GM12878 (cell line): ENCODE measurements at regions not wholly inside any gene's neighbourhood (a gene's known extent, or its start where the extent isn't known, plus 50 kb on each side); places are given as distances from the start of the nearest gene placed in this dataset.

ENCODE experiments used
- ATAC-seq: fragments of 200-7000 bp; cut with Tn5 transposase; 3 replicates; pipeline ENCODE4 v1.9.1; 2020; ENCODE audit warnings: mild to moderate bottlenecking, moderate library complexity
- BruUV-seq: library from RNA; stranded (reverse); fragments of 400-500 nt; replicated peaks from 2 replicates; lab custom pipeline; 2021; lab: Mats Ljungman, UMichigan
- CTCF ChIA-PET: fragments of 300-600 bp; sonication (Branson Sonifier 250); formaldehyde crosslinking; extraction: SDS; loops from one replicate; lab custom pipeline; 2021; ENCODE audit warnings: inconsistent platforms; lab: Yijun Ruan, JAX
- POLR2A ChIA-PET: fragments of 350-600 bp; formaldehyde crosslinking; extraction: SDS; loops from one replicate; lab custom pipeline; 2021; ENCODE audit warnings: inconsistent platforms; lab: Charles Lee
- RAD21 ChIA-PET: fragments of 300-600 bp; sonication (Branson Sonifier 250); formaldehyde crosslinking; loops from one replicate; lab custom pipeline; 2023; ENCODE audit warnings: antibody characterized with exemption; ENCODE audit not compliant: unreplicated experiment; lab: Charles Lee
- SMC1A ChIA-PET: fragments of 300-600 bp; sonication (Branson Sonifier 250); formaldehyde crosslinking; loops from one replicate; lab custom pipeline; 2023; ENCODE audit not compliant: unreplicated experiment, uncharacterized antibody; lab: Charles Lee
- DNase-seq: peaks from one replicate; pipeline ENCODE4 v3.0.0-alpha.2; 2011; ENCODE audit warnings: low read depth, low spot score
- FAIRE-seq: peaks from 3 replicates; lab custom pipeline; 2011; peaks lifted over from hg19 to GRCh38; lab: Jason Lieb, UNC
- H2AFZ ChIP-seq: 2 replicates; pipeline ENCODE4 v1.6.0; 2011; ENCODE audit warnings: low read depth, low read length, control low read depth; ENCODE audit not compliant: control insufficient read depth
- H3K27ac ChIP-seq: 2 replicates; pipeline ENCODE4 v1.5.1; 2011; ENCODE audit warnings: control low read depth; ENCODE audit not compliant: control insufficient read depth, insufficient read depth
- H3K27me3 ChIP-seq, 2 experiments: replicated peaks in 1 of 2; 2 replicates each; pipeline versions ENCODE4 v1.6.0 to v1.6.1; 2011; ENCODE audit warnings: low read length in 1 of 2; ENCODE audit not compliant: control insufficient read depth in 2 of 2, insufficient read depth in 2 of 2
- H3K36me3 ChIP-seq, 2 experiments: 2 replicates each; pipeline ENCODE4 v1.5.1; 2011; ENCODE audit warnings: low read length in 1 of 2; ENCODE audit not compliant: control insufficient read depth in 2 of 2, insufficient read depth in 2 of 2
- H3K4me1 ChIP-seq: 2 replicates; pipeline ENCODE4 v1.6.1; 2011; ENCODE audit warnings: mild to moderate bottlenecking, low read length, moderate library complexity, mixed read lengths; ENCODE audit not compliant: control insufficient read depth, insufficient read depth
- H3K4me2 ChIP-seq: 2 replicates; pipeline ENCODE4 v1.6.0; 2011; ENCODE audit warnings: control low read depth; ENCODE audit not compliant: control insufficient read depth, insufficient read depth
- H3K4me3 ChIP-seq: fragments of 200-600 bp; sonication (generic); 2 replicates; pipeline ENCODE4 v1.5.1; 2016
- H3K79me2 ChIP-seq: 2 replicates; pipeline ENCODE4 v1.6.0; 2011; ENCODE audit warnings: low read length; ENCODE audit not compliant: control insufficient read depth, insufficient read depth
- H3K9ac ChIP-seq: 2 replicates; pipeline ENCODE4 v1.8.0; 2011; ENCODE audit warnings: low read length, control low read depth, mixed read lengths; ENCODE audit not compliant: control insufficient read depth, insufficient read depth
- H3K9me3 ChIP-seq: replicated peaks from 3 replicates; pipeline ENCODE4 v1.5.1; 2011; ENCODE audit warnings: mild to moderate bottlenecking, low read length; ENCODE audit not compliant: control insufficient read depth, insufficient read depth
- H4K20me1 ChIP-seq: 2 replicates; pipeline ENCODE4 v1.6.0; 2011; ENCODE audit not compliant: control insufficient read depth, insufficient read depth
- ATF3 ChIP-seq: IDR thresholded peaks from 2 replicates; pipeline ENCODE4 v1.6.1; 2011; ENCODE audit warnings: low read depth, mild to moderate bottlenecking, low read length, moderate library complexity, borderline replicate concordance; ENCODE audit errors: extremely low read depth
- ATF7 ChIP-seq: fragments of 450-650 bp; IDR thresholded peaks from 2 replicates; pipeline ENCODE4 v1.6.1; 2016; ENCODE audit warnings: low read depth, mild to moderate bottlenecking
- BCLAF1 ChIP-seq: fragments of 450-650 bp; IDR thresholded peaks from 2 replicates; pipeline ENCODE4 v1.6.1; 2017; ENCODE audit warnings: antibody characterized with exemption, mild to moderate bottlenecking, moderate library complexity
- CBFB ChIP-seq: IDR thresholded peaks from 2 replicates; pipeline ENCODE4 v1.6.1; 2016; ENCODE audit warnings: antibody characterized with exemption, low read depth
- CREM ChIP-seq: IDR thresholded peaks from 2 replicates; pipeline ENCODE4 v1.6.1; 2014; ENCODE audit warnings: antibody characterized with exemption, low read depth
- HDAC2 ChIP-seq: fragments of 200-600 bp; sonication (generic); IDR thresholded peaks from 2 replicates; pipeline ENCODE4 v1.6.1; 2017
- KAT2A ChIP-seq: conservative IDR thresholded peaks from 2 replicates; pipeline ENCODE4 v1.6.1; 2011; ENCODE audit warnings: low read depth, low read length; ENCODE audit not compliant: control insufficient read depth
- NBN ChIP-seq: fragments of 450-650 bp; IDR thresholded peaks from 2 replicates; pipeline ENCODE4 v1.6.1; 2016
- NFYA ChIP-seq: IDR thresholded peaks from 2 replicates; pipeline ENCODE4 v1.6.1; 2011; ENCODE audit warnings: low read depth, mild to moderate bottlenecking, low read length, improper control_type of control experiment, borderline replicate concordance
- NR2C1 ChIP-seq: fragments of 450-650 bp; IDR thresholded peaks from 2 replicates; pipeline ENCODE4 v1.6.1; 2017; ENCODE audit warnings: antibody characterized with exemption, mild to moderate bottlenecking, moderate library complexity
- PAX5 ChIP-seq: IDR thresholded peaks from 2 replicates; pipeline ENCODE4 v1.6.1; 2011; ENCODE audit warnings: low read depth, low read length, borderline replicate concordance
- PKNOX1 ChIP-seq: fragments of 450-650 bp; IDR thresholded peaks from 2 replicates; pipeline ENCODE4 v1.6.1; 2016; ENCODE audit warnings: mild to moderate bottlenecking
- POLR2AphosphoS2 ChIP-seq: IDR thresholded peaks from 2 replicates; pipeline ENCODE4 v1.6.1; 2011; ENCODE audit warnings: low read depth, mild to moderate bottlenecking, low read length, improper control_type of control experiment, moderate library complexity
- POU2F2 ChIP-seq: IDR thresholded peaks from 3 replicates; pipeline ENCODE4 v1.6.1; 2011; ENCODE audit warnings: low read depth, mild to moderate bottlenecking, low read length, borderline replicate concordance
- RAD51 ChIP-seq: fragments of 450-650 bp; IDR thresholded peaks from 2 replicates; pipeline ENCODE4 v1.6.1; 2016; ENCODE audit warnings: moderate library complexity, mild to moderate bottlenecking, inconsistent platforms
- SREBF2 ChIP-seq: IDR thresholded peaks from 2 replicates; pipeline ENCODE4 v1.6.1; 2012; ENCODE audit warnings: mild to moderate bottlenecking, low read length
- USF2 ChIP-seq: IDR thresholded peaks from 2 replicates; pipeline ENCODE4 v1.6.1; 2011; ENCODE audit warnings: low read depth, low read length, improper control_type of control experiment, borderline replicate concordance
- ZNF592 ChIP-seq: fragments of 450-650 bp; IDR thresholded peaks from 2 replicates; pipeline ENCODE4 v1.6.1; 2017; ENCODE audit warnings: mild to moderate bottlenecking, moderate library complexity
- WGBS: methylation state at CpG from one replicate; pipeline ENCODE4 v1.1.6; 2016; ENCODE audit warnings: low lambda C conversion rate; ENCODE audit not compliant: insufficient replicate concordance, insufficient coverage; ENCODE audit errors: missing lambda C conversion rate; 5-methylcytosine and 5-hydroxymethylcytosine counted together
- in situ Hi-C: fragments of 300-500 bp; cut with MboI; formaldehyde crosslinking; loops from 9 replicates; pipeline ENCODE4 v1.14.3; 2018; ENCODE audit warnings: mixed read lengths
- intact Hi-C: fragments of 100-400 bp; cut with micrococcal nuclease; formaldehyde crosslinking; loops from one replicate; pipeline ENCODE4 v1.14.2; 2022; ENCODE audit not compliant: unreplicated experiment

- ChIA-PET RAD21 (no interaction called here), SMC1A (interaction anchor here (0.6 kb wide), 1 partner anchor 142 kb away, joined by 3 read pairs; no protein-coding TSS in a partner anchor), CTCF (interaction anchor here (1.1 kb wide), 1 partner anchor 884 kb away, joined by 3 read pairs; no protein-coding TSS in a partner anchor), POLR2A (no interaction called here)
- no peaks in the 10 kb centered on the region for H3K36me3 ChIP-seq
- 11% methylated on average over 1 of the region's 1 CpG for WGBS
- no TSS peak for BruUV-seq
- no peak for FAIRE-seq
- no peaks in the 10 kb centered on the region for H3K4me1 ChIP-seq
- in situ Hi-C loops: no loop called here
- ATAC-seq: no peak
- no peak overlapping the region for H3K4me3 ChIP-seq
- H3K27ac ChIP-seq: no peak overlapping the region
- H2AFZ ChIP-seq: no peak overlapping the region
- intact Hi-C loops: no loop called here
- no peaks in the 10 kb centered on the region for H4K20me1 ChIP-seq
- no peak overlapping the region for H3K9ac ChIP-seq
- DNase-seq: no peak
- H3K79me2 ChIP-seq: no peaks in the 10 kb centered on the region
- no peak overlapping the region for H3K4me2 ChIP-seq
- H3K9me3 ChIP-seq: no peaks in the 10 kb centered on the region
- H3K27me3 ChIP-seq: no peaks in the 10 kb centered on the region
- TF ChIP-seq ATF7: no peak
- TF ChIP-seq SREBF2: no peak
- no peak for TF ChIP-seq ZNF592
- no peak for TF ChIP-seq POU2F2
- no peak for TF ChIP-seq NR2C1
- no peak for TF ChIP-seq BCLAF1
- TF ChIP-seq POLR2AphosphoS2: no peak
- TF ChIP-seq PKNOX1: no peak
- TF ChIP-seq PAX5: no peak
- TF ChIP-seq KAT2A: no peak
- TF ChIP-seq USF2: no peak
- TF ChIP-seq ATF3: no peak
- TF ChIP-seq HDAC2: no peak
- no peak for TF ChIP-seq NBN
- TF ChIP-seq CBFB: no peak
- no peak for TF ChIP-seq RAD51
- no peak for TF ChIP-seq CREM
- no peak for TF ChIP-seq NFYA
Observed at GRCh38 chr3:181613191-181613590, 98.5 kb upstream of the SOX2 start.
